Colonic mucosa (tissue), 4 donors: ENCODE measurements at regions not wholly inside any gene's neighbourhood (a gene's known extent, or its start where the extent isn't known, plus 50 kb on each side); places are given as distances from the start of the nearest gene placed in this dataset.

Experiments
- DNase-seq: peaks from one replicate; pipeline ENCODE4 v3.0.0-alpha.2; 2020
- H3K27ac ChIP-seq: fragments of 200-600 bp; one replicate; pipeline ENCODE4 v1.8.0; 2021
- H3K27me3 ChIP-seq: fragments of 200-600 bp; one replicate; pipeline ENCODE4 v1.8.0; 2021
- H3K36me3 ChIP-seq: fragments of 200-600 bp; one replicate; pipeline ENCODE4 v1.8.0; 2021
- H3K4me1 ChIP-seq: fragments of 200-600 bp; one replicate; pipeline ENCODE4 v1.8.0; 2021; ENCODE audit warnings: mild to moderate bottlenecking
- H3K4me3 ChIP-seq: fragments of 200-600 bp; one replicate; pipeline ENCODE4 v1.8.0; 2021
- H3K9ac ChIP-seq, 2 donors: one replicate each; pipeline ENCODE4 v1.7.0; 2013; ENCODE audit warnings: control low read depth in 2 of 2, low read depth in 2 of 2, low read length in 2 of 2
- H3K9me3 ChIP-seq: fragments of 200-600 bp; one replicate; pipeline ENCODE4 v1.8.0; 2021
- CTCF ChIP-seq: fragments of 200-600 bp; IDR thresholded peaks from one replicate; pipeline ENCODE4 v1.8.0; 2022; ENCODE audit warnings: antibody characterized with exemption, mild to moderate bottlenecking
- intact Hi-C: fragments of 100-400 bp; cut with DNase I; formaldehyde crosslinking; loops from one replicate; pipeline ENCODE4 v1.14.1; 2022
- donor health status: healthy.
- donor health status: DM: no; HTN: no; CAD: no.
- donor health status: DM: no; HTN: no; CAD: no.

GRCh38 chr9:11072176-11072575 is 459.4 kb upstream of the PTPRD start:
- no peak overlapping the region for H3K4me3 ChIP-seq
- H3K36me3 ChIP-seq: no peaks in the 10 kb centered on the region
- H3K27me3 ChIP-seq: no peaks in the 10 kb centered on the region
- no peak for DNase-seq
- no peak for TF ChIP-seq CTCF
- intact Hi-C loops: no loop called here
- H3K27ac ChIP-seq: no peak overlapping the region
- H3K9ac ChIP-seq: no peak overlapping the region
- H3K9me3 ChIP-seq: no peaks in the 10 kb centered on the region
- no peaks in the 10 kb centered on the region for H3K4me1 ChIP-seq

- no peak for DNase-seq
- H3K27ac ChIP-seq: no peak overlapping the region
These were observed 473.8 kb upstream of the PTPRD start for GRCh38 chr9:11086561-11086960.

GRCh38 chr9:11088821-11089374 is 476.1 kb upstream of the PTPRD start:
- intact Hi-C loops: no loop called here
- H3K27me3 ChIP-seq: no peaks in the 10 kb centered on the region

More at GRCh38 chr9:11086561-11086960, 473.8 kb upstream of the PTPRD start:
- H3K36me3 ChIP-seq: no peaks in the 10 kb centered on the region
- H3K9ac ChIP-seq: no peak overlapping the region
- no peak overlapping the region for H3K4me3 ChIP-seq
- H3K27me3 ChIP-seq: no peaks in the 10 kb centered on the region
- H3K4me1 ChIP-seq: no peaks in the 10 kb centered on the region
- no peaks in the 10 kb centered on the region for H3K9me3 ChIP-seq
- intact Hi-C loops: no loop called here
- no peak for TF ChIP-seq CTCF

GRCh38 chr9:11092974-11093373 is 480.2 kb upstream of the PTPRD start:
- intact Hi-C loops: no loop called here
- H3K9me3 ChIP-seq: no peaks in the 10 kb centered on the region
- H3K27ac ChIP-seq: no peak overlapping the region
- TF ChIP-seq CTCF: no peak
- H3K4me3 ChIP-seq: no peak overlapping the region
- no peaks in the 10 kb centered on the region for H3K27me3 ChIP-seq
- no peaks in the 10 kb centered on the region for H3K4me1 ChIP-seq
- no peak overlapping the region for H3K9ac ChIP-seq
- DNase-seq: no peak
- H3K36me3 ChIP-seq: no peaks in the 10 kb centered on the region

More at GRCh38 chr9:11088821-11089374, 476.1 kb upstream of the PTPRD start:
- Histone ChIP-seq H3K27ac (no peak overlapping the region), H3K9ac (no peak overlapping the region), H3K9me3 (no peaks in the 10 kb centered on the region), H3K4me1 (no peaks in the 10 kb centered on the region), H3K4me3 (no peak overlapping the region), H3K36me3 (no peaks in the 10 kb centered on the region)
- no peak for TF ChIP-seq CTCF
- no peak for DNase-seq

GRCh38 chr9:11097020-11097419 is 484.2 kb upstream of the PTPRD start:
- Histone ChIP-seq H3K4me3 (no peak overlapping the region), H3K27me3 (no peaks in the 10 kb centered on the region), H3K9ac (no peak overlapping the region), H3K27ac (no peak overlapping the region), H3K9me3 (no peaks in the 10 kb centered on the region), H3K4me1 (no peaks in the 10 kb centered on the region), H3K36me3 (no peaks in the 10 kb centered on the region)
- TF ChIP-seq CTCF: no peak
- intact Hi-C loops: no loop called here
- DNase-seq: no peak
